ENCODE measurements at regions not wholly inside any gene's neighbourhood (a gene's known extent, or its start where the extent isn't known, plus 50 kb on each side); places are given as distances from the start of the nearest gene placed in this dataset.

DNA sequence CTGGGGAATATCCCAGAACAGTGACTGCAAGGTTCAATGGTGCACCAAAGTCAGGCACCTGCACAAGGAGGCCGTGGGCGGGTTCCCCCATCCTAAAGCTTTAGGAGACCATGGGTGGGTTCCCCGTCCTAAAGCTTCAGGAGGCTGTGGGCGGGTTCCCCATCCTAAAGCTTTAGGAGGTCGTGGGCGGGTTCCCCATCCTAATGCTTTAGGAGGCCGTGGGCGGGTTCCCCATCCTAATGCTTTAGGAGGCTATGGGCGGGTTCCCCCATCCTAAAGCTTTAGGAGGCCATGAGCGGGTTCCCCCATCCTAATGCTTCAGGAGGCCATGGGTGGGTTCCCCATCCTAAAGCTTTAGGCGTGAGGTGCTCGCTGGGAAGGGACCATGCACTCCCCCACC, 313.3 kb downstream of the FOXL1 start:
- H3K4me1 ChIP-seq (ENCODE audit: control insufficient read depth in 4 of 4, insufficient read depth in 4 of 4, low read length in 3 of 4) = no peaks in the 10 kb centered on the region
- H3K27ac ChIP-seq (ENCODE audit: low read depth in 1 of 2, low read length in 2 of 2) = no peak overlapping the region
- H3K9me3 ChIP-seq (ENCODE audit: control insufficient read depth in 4 of 4, low read length in 3 of 4) = peaks cover 0 to 2% (median 0%) of the 10 kb centered on the region in 4 donors
- H3K4me3 ChIP-seq (ENCODE audit: low read depth in 1 of 3, low read length in 3 of 3) = no peak overlapping the region
- no peaks in the 10 kb centered on the region for H3K36me3 ChIP-seq (ENCODE audit: control insufficient read depth in 4 of 4, insufficient read depth in 3 of 4, low read depth in 1 of 4, low read length in 3 of 4)
- no peak overlapping the region for H3K9ac ChIP-seq (ENCODE audit: low read depth in 1 of 2, low read length in 2 of 2)
- TF ChIP-seq TAF1 (conservative IDR thresholded peaks at IDR 0.05) (no peak), FOXA1 (IDR thresholded peaks at IDR 0.05) (no peak), HNF4A (conservative IDR thresholded peaks at IDR 0.05) (no peak), NR2F2 (IDR thresholded peaks at IDR 0.05) (no peak), CTCF (IDR thresholded peaks at IDR 0.05; ENCODE audit: low read depth, low read length, missing input control) (no peak), YY1 (IDR thresholded peaks at IDR 0.05) (no peak), JUND (IDR thresholded peaks at IDR 0.05) (no peak), RXRA (IDR thresholded peaks at IDR 0.05) (no peak), EGR1 (IDR thresholded peaks at IDR 0.05; ENCODE audit: low read depth in 2 of 2) (no peak), FOXA2 (IDR thresholded peaks at IDR 0.05) (no peak), HNF4G (IDR thresholded peaks at IDR 0.05) (no peak), SP1 (IDR thresholded peaks at IDR 0.05) (no peak), GABPA (IDR thresholded peaks at IDR 0.05 in 1 of 2, conservative IDR thresholded peaks at IDR 0.05 in 1 of 2) (no peak), RAD21 (IDR thresholded peaks at IDR 0.05) (no peak)
- TF ChIP-seq, protein P1, sequence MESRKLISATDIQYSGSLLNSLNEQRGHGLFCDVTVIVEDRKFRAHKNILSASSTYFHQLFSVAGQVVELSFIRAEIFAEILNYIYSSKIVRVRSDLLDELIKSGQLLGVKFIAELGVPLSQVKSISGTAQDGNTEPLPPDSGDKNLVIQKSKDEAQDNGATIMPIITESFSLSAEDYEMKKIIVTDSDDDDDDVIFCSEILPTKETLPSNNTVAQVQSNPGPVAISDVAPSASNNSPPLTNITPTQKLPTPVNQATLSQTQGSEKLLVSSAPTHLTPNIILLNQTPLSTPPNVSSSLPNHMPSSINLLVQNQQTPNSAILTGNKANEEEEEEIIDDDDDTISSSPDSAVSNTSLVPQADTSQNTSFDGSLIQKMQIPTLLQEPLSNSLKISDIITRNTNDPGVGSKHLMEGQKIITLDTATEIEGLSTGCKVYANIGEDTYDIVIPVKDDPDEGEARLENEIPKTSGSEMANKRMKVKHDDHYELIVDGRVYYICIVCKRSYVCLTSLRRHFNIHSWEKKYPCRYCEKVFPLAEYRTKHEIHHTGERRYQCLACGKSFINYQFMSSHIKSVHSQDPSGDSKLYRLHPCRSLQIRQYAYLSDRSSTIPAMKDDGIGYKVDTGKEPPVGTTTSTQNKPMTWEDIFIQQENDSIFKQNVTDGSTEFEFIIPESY (IDR thresholded peaks at IDR 0.05) = no peak
- TF ChIP-seq, protein P2, sequence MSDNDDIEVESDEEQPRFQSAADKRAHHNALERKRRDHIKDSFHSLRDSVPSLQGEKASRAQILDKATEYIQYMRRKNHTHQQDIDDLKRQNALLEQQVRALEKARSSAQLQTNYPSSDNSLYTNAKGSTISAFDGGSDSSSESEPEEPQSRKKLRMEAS (IDR thresholded peaks at IDR 0.05) = no peak
- TF ChIP-seq, protein P3, sequence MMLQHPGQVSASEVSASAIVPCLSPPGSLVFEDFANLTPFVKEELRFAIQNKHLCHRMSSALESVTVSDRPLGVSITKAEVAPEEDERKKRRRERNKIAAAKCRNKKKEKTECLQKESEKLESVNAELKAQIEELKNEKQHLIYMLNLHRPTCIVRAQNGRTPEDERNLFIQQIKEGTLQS (IDR thresholded peaks at IDR 0.05) = no peak
- TF ChIP-seq, protein P4, sequence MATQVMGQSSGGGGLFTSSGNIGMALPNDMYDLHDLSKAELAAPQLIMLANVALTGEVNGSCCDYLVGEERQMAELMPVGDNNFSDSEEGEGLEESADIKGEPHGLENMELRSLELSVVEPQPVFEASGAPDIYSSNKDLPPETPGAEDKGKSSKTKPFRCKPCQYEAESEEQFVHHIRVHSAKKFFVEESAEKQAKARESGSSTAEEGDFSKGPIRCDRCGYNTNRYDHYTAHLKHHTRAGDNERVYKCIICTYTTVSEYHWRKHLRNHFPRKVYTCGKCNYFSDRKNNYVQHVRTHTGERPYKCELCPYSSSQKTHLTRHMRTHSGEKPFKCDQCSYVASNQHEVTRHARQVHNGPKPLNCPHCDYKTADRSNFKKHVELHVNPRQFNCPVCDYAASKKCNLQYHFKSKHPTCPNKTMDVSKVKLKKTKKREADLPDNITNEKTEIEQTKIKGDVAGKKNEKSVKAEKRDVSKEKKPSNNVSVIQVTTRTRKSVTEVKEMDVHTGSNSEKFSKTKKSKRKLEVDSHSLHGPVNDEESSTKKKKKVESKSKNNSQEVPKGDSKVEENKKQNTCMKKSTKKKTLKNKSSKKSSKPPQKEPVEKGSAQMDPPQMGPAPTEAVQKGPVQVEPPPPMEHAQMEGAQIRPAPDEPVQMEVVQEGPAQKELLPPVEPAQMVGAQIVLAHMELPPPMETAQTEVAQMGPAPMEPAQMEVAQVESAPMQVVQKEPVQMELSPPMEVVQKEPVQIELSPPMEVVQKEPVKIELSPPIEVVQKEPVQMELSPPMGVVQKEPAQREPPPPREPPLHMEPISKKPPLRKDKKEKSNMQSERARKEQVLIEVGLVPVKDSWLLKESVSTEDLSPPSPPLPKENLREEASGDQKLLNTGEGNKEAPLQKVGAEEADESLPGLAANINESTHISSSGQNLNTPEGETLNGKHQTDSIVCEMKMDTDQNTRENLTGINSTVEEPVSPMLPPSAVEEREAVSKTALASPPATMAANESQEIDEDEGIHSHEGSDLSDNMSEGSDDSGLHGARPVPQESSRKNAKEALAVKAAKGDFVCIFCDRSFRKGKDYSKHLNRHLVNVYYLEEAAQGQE (IDR thresholded peaks at IDR 0.05) = no peak
- 83% methylated on average over 12 of the region's 12 CpGs for WGBS
- peaks cover 0 to 13% (median 2%) of the 10 kb centered on the region in 4 donors for H3K27me3 ChIP-seq (ENCODE audit: control insufficient read depth in 4 of 4, insufficient read depth in 4 of 4, low read length in 3 of 4)
- no peak for DNase-seq (ENCODE audit: low spot score)

Data from liver (tissue), 8 donors.